Activated naive CD4-positive, alpha-beta T cell (primary cell): ENCODE measurements at regions not wholly inside any gene's neighbourhood (a gene's known extent, or its start where the extent isn't known, plus 50 kb on each side); places are given as distances from the start of the nearest gene placed in this dataset.
"Not testable (repeated sequence)": the region's sequence is repeated elsewhere in the genome, so short reads cannot be mapped to it uniquely, and the experiment has no call there.

Experiments
- DNase-seq, 4 experiments: peaks; one replicate each; lab custom pipeline; 2025; lab: John Stamatoyannopoulos, UW

- no peak for DNase-seq
Observed at GRCh38 chr2:22110244-22110651, 986.5 kb downstream of the TDRD15 start.

- DNase-seq: no peak
Observed at GRCh38 chr2:22124003-22124402, 1000.2 kb downstream of the TDRD15 start.

GRCh38 chr2:22126106-22126505, 1002.3 kb downstream of the TDRD15 start:
- no peak for DNase-seq

- no peak for DNase-seq
Observed at GRCh38 chr2:22126978-22127377, 1003.2 kb downstream of the TDRD15 start.

GRCh38 chr2:22134421-22134820, 1010.7 kb downstream of the TDRD15 start:
- no peak for DNase-seq

- no peak for DNase-seq
Observed at GRCh38 chr2:22136446-22136845, 1012.7 kb downstream of the TDRD15 start.

GRCh38 chr2:22143840-22144239, 1020.1 kb downstream of the TDRD15 start:
- DNase-seq: no peak

GRCh38 chr2:22153931-22154613, 1030.3 kb downstream of the TDRD15 start:
- DNase-seq: no peak

GRCh38 chr2:22156661-22157060, 1032.9 kb downstream of the TDRD15 start:
- not testable (repeated sequence) for DNase-seq

- DNase-seq: no peak
Observed at GRCh38 chr2:22167256-22167655, 1043.5 kb downstream of the TDRD15 start.

- DNase-seq: no peak
Observed at GRCh38 chr2:22175003-22175402, 1051.2 kb downstream of the TDRD15 start.

- no peak for DNase-seq
Observed at GRCh38 chr2:22185251-22185650, 1061.5 kb downstream of the TDRD15 start.

GRCh38 chr2:22186261-22186828, 1062.6 kb downstream of the TDRD15 start:
- DNase-seq: not testable (repeated sequence)

GRCh38 chr2:22189893-22190480, 1066.2 kb downstream of the TDRD15 start:
- DNase-seq: no peak

- DNase-seq: no peak
Observed at GRCh38 chr2:22194218-22194617, 1070.5 kb downstream of the TDRD15 start.

GRCh38 chr2:22196806-22197205, 1073.0 kb downstream of the TDRD15 start:
- DNase-seq: no peak

GRCh38 chr2:22198381-22199283, 1074.9 kb downstream of the TDRD15 start:
- no peak for DNase-seq

GRCh38 chr2:22199994-22200393, 1076.2 kb downstream of the TDRD15 start:
- no peak for DNase-seq

- no peak for DNase-seq
Observed at GRCh38 chr2:22209545-22209944, 1085.8 kb downstream of the TDRD15 start.

- DNase-seq: no peak
Observed at GRCh38 chr2:22213237-22213636, 1089.5 kb downstream of the TDRD15 start.

- DNase-seq: no peak
Observed at GRCh38 chr2:22215517-22215916, 1091.7 kb downstream of the TDRD15 start.

GRCh38 chr2:22217881-22218280, 1094.1 kb downstream of the TDRD15 start:
- no peak for DNase-seq

- DNase-seq: no peak
Observed at GRCh38 chr2:22221006-22221405, 1097.2 kb downstream of the TDRD15 start.
